ENCODE measurements at regions not wholly inside any gene's neighbourhood (a gene's known extent, or its start where the extent isn't known, plus 50 kb on each side); places are given as distances from the start of the nearest gene placed in this dataset.

DNA sequence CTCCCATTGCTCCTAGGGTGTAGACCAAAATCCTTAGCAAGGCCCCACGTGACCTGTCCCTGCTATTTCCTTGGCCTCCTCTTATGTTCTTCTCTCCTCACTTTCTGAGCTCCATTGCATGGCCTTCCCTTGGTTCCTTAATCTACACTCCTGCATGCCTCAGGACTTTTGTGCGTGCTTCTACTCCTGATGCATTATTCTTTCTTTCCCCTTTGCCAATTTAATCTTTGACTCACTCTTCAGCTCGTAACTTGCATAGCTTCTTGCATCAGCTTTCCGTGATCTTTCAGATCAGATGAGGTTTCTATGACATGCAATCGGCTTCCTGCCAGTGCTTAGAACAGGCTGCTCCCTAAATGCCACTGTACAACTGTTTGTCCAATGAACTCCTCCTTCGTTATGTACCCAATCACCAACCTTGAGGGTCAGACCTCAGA, 261.6 kb upstream of the CADM1 start:
- Mint-ChIP-seq H3K9me3 (no peaks in the 10 kb centered on the region), H3K4me1 (no peaks in the 10 kb centered on the region), H3K4me3 (no peak overlapping the region), H3K36me3 (no peaks in the 10 kb centered on the region), H3K27ac (no peak overlapping the region), H3K27me3 (peaks cover 13% of the 10 kb centered on the region)
- no peak for ATAC-seq

- Mint-ChIP-seq H3K36me3 (no peaks in the 10 kb centered on the region), H3K27me3 (peaks cover 24% of the 10 kb centered on the region), H3K4me1 (no peaks in the 10 kb centered on the region), H3K4me3 (no peak overlapping the region), H3K27ac (no peak overlapping the region), H3K9me3 (no peaks in the 10 kb centered on the region)
- no peak for ATAC-seq
Observed at GRCh38 chr11:115764176-115764575, 260.0 kb upstream of the CADM1 start.

- Mint-ChIP-seq H3K27me3 (peaks cover 40% of the 10 kb centered on the region), H3K9me3 (no peaks in the 10 kb centered on the region), H3K36me3 (no peaks in the 10 kb centered on the region), H3K4me1 (no peaks in the 10 kb centered on the region), H3K4me3 (no peak overlapping the region), H3K27ac (no peak overlapping the region)
- ATAC-seq: no peak
Observed at GRCh38 chr11:115761817-115762216, 257.6 kb upstream of the CADM1 start.

DNA sequence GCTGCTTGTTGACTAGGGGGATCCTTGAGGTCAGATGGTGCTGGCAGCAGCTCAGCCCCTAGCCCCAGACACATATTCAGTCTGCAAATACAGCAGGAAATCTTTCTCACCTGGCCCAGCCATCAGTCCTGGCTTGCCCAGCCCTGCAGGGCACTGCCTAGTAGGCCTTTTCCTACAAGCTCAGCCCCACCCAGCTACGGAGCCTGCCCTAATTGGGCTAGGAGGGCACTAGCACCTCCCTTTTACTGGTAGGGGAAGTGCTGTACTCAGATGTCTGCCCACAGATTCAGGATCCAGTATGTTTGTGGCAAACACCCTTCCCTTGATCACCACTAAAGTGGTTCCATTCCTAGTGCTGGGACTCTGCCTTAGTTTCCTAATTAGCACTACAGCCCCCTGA, 257.1 kb upstream of the CADM1 start:
- peaks cover 40% of the 10 kb centered on the region for H3K27me3 Mint-ChIP-seq
- H3K9me3 Mint-ChIP-seq: no peaks in the 10 kb centered on the region
- no peak for ATAC-seq
- no peak overlapping the region for H3K27ac Mint-ChIP-seq
- no peaks in the 10 kb centered on the region for H3K36me3 Mint-ChIP-seq
- H3K4me3 Mint-ChIP-seq: no peak overlapping the region
- no peaks in the 10 kb centered on the region for H3K4me1 Mint-ChIP-seq

DNA sequence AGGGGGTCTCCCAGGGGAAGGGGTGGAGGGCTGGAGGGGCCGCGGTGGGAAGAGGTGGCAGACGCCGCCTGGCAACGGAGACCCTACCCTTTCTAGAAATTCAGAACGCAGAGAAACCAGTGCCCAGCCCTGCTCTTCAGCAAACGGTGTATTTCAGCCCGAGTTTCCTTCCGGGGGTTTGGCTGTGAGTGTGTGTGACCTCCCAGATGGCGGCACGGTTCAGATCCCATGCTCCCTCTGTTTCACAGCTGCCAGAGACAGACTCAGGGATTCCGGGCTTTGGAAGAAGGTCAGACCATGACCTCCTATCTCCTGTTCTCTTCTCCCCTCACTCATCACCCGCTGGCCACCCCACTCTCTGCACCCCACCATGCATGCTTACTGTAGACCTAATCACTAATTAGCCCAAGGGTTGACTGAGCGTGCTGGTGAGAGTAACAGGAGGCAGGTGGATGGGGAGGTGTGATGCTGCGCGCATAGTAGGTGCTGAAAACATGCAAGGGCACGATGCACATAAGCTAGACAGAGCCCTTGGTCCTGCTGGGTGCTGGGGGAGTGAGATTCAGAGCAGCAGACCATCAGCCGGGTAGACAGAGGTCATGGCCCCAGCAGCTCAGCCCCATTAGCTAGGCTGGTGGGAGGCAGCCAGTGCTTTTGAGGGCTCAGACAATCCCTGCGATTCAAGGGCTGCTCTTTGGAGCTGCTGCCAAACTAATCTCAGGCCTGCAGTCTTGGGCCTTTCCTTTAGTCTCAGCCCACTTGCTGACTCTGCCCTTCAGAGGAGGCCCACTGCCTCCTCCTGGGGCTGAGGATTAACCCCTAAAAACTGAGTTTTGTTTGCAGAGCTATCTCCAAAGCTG, 256.5 kb upstream of the CADM1 start:
- Mint-ChIP-seq H3K27ac (no peak overlapping the region), H3K27me3 (peaks cover 40% of the 10 kb centered on the region), H3K4me1 (no peaks in the 10 kb centered on the region), H3K9me3 (no peaks in the 10 kb centered on the region), H3K36me3 (no peaks in the 10 kb centered on the region), H3K4me3 (peak overlapping the region; percentile 6)
- no peak for ATAC-seq

- Mint-ChIP-seq H3K9me3 (no peaks in the 10 kb centered on the region), H3K27me3 (peaks cover 40% of the 10 kb centered on the region), H3K27ac (no peak overlapping the region), H3K4me1 (no peaks in the 10 kb centered on the region), H3K36me3 (no peaks in the 10 kb centered on the region), H3K4me3 (peak overlapping the region; percentile 51)
- ATAC-seq: no peak
Observed at GRCh38 chr11:115759622-115760460, 255.6 kb upstream of the CADM1 start.

- no peak overlapping the region for H3K4me3 Mint-ChIP-seq
- H3K4me1 Mint-ChIP-seq: no peaks in the 10 kb centered on the region
- H3K36me3 Mint-ChIP-seq: no peaks in the 10 kb centered on the region
- no peak overlapping the region for H3K27ac Mint-ChIP-seq
- ATAC-seq: no peak
- peaks cover 40% of the 10 kb centered on the region for H3K27me3 Mint-ChIP-seq
- H3K9me3 Mint-ChIP-seq: no peaks in the 10 kb centered on the region
Observed at GRCh38 chr11:115758011-115758410, 253.8 kb upstream of the CADM1 start.

DNA sequence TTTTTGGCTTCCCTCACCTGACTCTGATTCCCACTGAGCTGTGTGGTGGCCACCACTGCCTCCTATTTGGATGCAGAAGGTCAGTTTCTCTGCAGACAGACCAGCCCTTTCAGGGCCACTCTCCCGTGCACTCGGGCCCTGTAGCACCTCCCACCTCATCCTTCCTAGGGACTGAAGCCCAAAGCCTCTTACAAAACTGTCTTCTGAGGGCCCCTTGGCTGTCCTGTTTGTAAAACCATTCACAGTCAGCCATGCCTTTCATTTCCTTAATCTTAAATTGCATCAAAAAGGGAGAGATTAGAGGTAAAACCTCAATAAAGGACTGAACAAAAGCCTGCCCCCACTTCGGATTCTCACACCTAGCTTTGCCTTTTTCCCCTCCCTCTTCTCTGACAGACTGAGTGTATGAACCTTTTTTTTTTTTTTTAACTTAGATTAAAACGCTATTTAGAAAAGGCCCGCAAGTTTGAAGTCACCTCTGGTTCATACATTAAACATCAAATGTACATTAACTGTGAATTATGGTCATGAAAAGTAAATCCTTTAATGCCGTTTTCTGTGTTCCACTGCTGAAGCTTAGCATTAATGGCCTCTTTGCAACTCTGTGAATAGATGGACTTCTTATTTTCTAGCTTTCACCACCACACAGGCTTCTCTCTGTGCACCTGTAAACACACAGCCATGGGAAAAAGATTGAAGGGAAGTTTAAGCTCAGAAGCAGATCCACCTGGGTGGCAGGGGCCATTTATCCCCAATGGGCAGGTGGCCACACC, 247.2 kb upstream of the CADM1 start:
- no peak overlapping the region for H3K4me3 Mint-ChIP-seq
- H3K27ac Mint-ChIP-seq: no peak overlapping the region
- peaks cover 44% of the 10 kb centered on the region for H3K27me3 Mint-ChIP-seq
- H3K9me3 Mint-ChIP-seq: no peaks in the 10 kb centered on the region
- ATAC-seq: no peak
- no peaks in the 10 kb centered on the region for H3K4me1 Mint-ChIP-seq
- no peaks in the 10 kb centered on the region for H3K36me3 Mint-ChIP-seq

DNA sequence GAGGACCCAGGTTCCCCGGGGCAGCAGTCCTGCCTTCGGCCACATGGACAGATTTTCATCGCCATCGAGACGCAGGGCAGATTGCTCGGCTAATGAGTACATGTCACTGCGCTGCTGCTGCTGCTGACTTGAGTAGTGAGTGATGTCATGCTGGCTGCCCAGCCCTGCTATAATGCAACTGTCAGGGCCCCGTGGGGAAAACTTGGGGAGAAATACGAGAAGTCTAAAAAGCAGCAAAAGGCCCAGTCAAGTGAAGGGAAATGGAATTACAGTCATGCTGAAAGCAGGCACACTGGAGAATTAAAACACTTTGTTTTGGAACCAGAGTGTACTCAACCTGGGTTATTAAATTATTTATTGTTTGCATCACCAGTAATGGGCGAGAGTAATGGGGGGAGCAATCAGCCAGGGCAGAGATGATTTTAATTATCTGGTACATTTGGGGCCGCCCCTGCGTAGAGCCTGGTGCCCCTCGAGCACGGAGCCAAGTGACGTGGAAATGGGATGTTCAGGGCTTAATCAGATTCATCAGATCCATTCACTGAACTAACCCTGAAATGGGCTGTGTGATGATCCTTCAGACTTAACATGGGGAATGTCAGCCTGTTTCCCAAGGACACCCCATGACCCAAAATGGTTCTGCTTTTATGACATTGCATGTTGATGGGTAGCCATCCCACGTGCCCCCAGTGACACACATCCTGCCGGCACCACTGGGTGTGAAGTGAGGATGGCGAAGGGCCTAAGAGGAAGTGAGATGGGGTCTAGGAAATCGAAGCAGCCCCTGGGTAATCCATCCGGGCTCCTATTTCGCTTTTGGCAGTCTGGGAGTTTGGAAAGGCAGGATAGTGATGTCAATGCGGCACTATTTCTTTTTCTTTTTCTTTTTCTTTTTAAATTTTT, 241.6 kb upstream of the CADM1 start:
- ATAC-seq: no peak
- Mint-ChIP-seq H3K9me3 (no peaks in the 10 kb centered on the region), H3K4me3 (no peak overlapping the region), H3K27ac (no peak overlapping the region), H3K4me1 (no peaks in the 10 kb centered on the region), H3K36me3 (no peaks in the 10 kb centered on the region), H3K27me3 (peaks cover 45% of the 10 kb centered on the region)

DNA sequence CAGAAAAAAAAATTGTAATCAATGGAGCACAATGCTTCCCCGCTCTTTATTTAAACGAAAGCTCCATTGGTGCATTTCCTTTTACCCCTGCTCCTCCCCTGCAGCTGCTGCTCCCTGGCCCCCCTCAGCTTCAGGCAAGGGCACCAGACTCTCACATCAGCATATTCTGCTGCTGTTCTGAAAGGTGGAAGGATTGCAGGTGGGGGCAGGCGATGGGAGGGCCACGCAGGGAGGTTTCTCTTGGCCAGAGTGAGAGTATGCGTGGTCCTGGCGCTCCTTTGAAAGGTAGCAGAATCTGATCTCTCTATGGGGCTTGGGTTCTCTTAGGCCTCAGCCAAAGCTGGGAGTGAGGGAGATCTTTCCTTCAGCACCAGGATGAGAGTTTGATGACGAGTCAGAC, 240.9 kb upstream of the CADM1 start:
- H3K4me1 Mint-ChIP-seq: no peaks in the 10 kb centered on the region
- no peak overlapping the region for H3K4me3 Mint-ChIP-seq
- peaks cover 38% of the 10 kb centered on the region for H3K27me3 Mint-ChIP-seq
- H3K9me3 Mint-ChIP-seq: no peaks in the 10 kb centered on the region
- no peak for ATAC-seq
- H3K36me3 Mint-ChIP-seq: no peaks in the 10 kb centered on the region
- no peak overlapping the region for H3K27ac Mint-ChIP-seq

DNA sequence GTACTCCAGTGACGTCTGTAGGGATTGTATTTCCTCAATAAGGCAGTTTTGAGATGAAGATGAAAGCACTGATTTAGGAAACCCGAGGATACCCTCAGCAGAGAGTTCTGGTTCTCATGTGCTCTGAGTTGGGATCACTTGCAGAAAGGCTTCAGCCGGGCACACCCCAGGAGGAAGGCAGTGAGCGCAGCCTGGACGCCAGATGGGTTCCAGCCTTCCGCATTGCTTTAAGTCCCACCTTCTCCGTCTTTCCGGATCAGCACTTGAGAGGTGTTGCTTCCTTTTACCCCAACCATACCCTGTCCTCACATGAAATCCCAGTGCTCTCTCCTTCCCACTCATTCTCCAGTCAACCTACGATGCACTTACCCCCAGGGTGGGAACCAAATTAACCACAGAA, 239.5 kb upstream of the CADM1 start:
- Mint-ChIP-seq H3K36me3 (no peaks in the 10 kb centered on the region), H3K4me1 (no peaks in the 10 kb centered on the region), H3K27me3 (peaks cover 26% of the 10 kb centered on the region), H3K9me3 (no peaks in the 10 kb centered on the region), H3K4me3 (no peak overlapping the region), H3K27ac (no peak overlapping the region)
- no peak for ATAC-seq

DNA sequence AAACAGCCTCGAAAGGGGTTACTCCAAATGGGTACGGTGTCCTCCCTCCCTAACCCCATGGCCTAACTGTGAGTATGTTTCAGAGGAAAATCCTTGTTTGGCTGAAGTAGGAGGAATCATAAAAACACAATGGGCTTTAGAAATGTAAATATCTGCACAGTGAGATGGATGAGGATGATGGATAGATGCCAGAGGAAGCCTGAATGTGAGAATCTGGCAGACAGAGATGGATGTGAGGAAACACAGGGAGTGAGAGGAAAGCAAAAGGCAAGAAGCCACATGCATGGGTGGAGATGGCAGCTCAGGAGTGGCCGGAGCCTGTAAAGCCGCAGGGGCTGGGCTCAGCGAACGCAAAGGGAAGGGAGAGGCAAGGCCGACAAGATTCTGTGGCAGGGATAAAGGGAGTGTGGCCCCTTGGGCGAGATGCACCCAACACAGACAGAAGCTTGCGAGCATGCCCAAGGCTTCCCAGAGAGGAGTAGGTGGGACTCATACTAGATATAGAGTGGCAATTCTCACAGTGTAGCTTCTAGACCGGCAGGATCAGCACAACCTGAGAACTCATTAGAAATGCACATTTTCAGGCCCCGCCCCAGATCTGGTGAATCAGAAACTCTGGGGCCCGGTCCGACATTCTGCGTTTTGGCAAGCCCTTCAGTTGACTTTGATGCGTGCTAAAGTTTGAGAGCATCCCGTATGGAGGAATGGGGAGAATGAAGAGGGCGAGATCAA, 237.3 kb upstream of the CADM1 start:
- H3K27ac Mint-ChIP-seq: no peak overlapping the region
- no peak overlapping the region for H3K4me3 Mint-ChIP-seq
- no peak for ATAC-seq
- peaks cover 20% of the 10 kb centered on the region for H3K27me3 Mint-ChIP-seq
- no peaks in the 10 kb centered on the region for H3K9me3 Mint-ChIP-seq
- H3K4me1 Mint-ChIP-seq: no peaks in the 10 kb centered on the region
- no peaks in the 10 kb centered on the region for H3K36me3 Mint-ChIP-seq

DNA sequence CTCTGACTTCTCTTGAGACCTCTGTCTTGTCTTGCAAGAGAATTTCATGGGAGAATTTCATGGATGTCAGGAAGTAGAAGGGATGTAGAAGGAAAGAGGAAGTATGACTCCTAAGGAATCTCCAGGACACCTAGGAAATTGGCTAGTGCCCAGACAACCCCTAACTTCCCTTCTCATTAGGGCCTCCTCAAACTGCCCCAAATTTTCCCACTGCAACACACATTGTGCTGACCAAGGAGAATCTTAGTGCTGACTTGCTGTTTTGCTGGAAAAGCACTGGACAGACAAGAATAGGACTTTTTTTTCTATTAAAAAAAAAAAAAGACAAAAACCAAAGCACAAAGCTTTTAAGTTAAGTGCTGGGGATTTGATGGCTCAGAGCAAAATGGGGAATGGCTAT, 236.1 kb upstream of the CADM1 start:
- Mint-ChIP-seq H3K36me3 (no peaks in the 10 kb centered on the region), H3K4me1 (no peaks in the 10 kb centered on the region), H3K9me3 (no peaks in the 10 kb centered on the region), H3K27me3 (peaks cover 20% of the 10 kb centered on the region), H3K27ac (no peak overlapping the region), H3K4me3 (no peak overlapping the region)
- ATAC-seq: no peak

DNA sequence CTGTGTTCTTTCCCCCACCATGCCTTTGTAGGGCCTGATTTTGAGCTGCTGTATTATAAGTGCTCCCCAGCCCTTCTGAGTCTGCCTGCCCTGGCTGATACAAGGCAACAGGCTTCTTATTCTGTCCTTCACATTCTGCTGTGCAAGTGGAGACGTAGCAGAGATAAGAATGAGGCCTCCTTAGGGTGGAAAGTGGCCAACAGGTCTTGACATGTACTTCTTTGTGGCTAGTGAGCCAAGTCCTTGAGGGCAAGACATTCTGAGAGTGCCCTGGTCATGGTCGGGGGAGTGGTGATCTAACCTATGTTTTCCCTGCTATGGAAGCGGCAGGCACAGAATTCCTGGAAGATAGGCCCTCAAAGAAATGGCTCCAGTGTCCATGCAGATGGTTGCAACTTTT, 235.7 kb upstream of the CADM1 start:
- Mint-ChIP-seq H3K36me3 (no peaks in the 10 kb centered on the region), H3K4me1 (no peaks in the 10 kb centered on the region), H3K27me3 (peaks cover 20% of the 10 kb centered on the region), H3K9me3 (no peaks in the 10 kb centered on the region), H3K27ac (no peak overlapping the region), H3K4me3 (no peak overlapping the region)
- ATAC-seq: no peak
